ENCODE measurements at regions not wholly inside any gene's neighbourhood (a gene's known extent, or its start where the extent isn't known, plus 50 kb on each side); places are given as distances from the start of the nearest gene placed in this dataset.

DNA sequence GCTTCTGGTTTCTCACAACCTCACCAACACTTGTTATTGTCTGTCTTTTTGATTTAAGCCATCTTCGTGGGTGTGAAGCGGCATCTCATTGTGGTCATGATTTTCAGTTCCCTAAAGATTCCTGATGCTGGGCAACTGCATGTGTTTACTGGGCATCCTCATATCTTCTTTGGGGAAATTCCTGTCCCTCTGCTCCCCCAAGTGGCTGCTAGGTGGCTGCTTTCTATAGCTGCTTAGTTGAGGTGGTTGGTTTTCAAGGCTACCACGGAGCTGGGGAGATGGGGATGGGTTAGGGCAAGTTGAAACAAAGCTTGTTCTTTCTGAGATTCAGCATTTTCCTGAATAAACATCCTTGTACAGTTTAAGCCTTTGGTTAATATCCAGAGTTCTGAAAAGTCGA, 403.9 kb upstream of the SULF2 start:
- DNase-seq = no peak

DNA sequence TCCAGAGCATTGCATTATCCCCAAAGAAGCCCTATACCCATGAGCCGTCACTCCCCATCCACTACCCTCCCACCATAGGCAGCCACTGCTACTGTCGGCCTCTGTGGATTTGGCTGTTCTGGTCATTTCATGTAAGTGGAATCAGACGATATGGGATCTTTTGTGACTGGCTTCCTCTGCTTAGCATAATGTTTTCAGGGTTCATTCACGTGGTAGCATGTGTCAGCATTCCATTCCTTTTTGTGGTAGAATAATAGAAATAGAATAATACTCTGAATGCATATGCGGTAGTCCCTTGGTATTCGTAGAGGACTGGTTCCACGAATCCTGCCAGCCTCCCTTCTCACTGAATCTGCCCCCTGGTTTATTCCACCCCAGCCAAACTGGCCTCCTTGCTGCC, 402.6 kb upstream of the SULF2 start:
- no peak for DNase-seq

GRCh38 chr20:48186915-48187314, 401.6 kb upstream of the SULF2 start:
- DNase-seq = no peak

DNA sequence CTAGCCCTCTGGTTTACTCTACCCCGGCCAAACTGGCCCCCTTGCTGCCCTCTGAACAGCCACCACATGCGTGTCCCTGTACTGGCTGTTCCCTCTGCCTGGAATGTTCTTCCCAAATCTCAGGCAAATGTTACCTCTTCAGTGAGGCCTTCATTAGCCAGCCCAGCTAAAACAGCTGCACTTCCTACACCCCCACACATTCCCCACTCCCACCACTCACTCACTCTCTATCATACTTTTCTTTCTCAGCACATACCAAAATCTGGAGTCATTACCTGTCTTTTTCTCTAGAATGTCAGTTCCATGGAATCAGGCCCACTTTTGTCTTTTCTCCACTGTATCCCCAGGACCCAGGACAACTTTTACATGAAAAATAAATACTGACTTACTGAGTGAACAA, 401.2 kb upstream of the SULF2 start:
- no peak for DNase-seq

DNA sequence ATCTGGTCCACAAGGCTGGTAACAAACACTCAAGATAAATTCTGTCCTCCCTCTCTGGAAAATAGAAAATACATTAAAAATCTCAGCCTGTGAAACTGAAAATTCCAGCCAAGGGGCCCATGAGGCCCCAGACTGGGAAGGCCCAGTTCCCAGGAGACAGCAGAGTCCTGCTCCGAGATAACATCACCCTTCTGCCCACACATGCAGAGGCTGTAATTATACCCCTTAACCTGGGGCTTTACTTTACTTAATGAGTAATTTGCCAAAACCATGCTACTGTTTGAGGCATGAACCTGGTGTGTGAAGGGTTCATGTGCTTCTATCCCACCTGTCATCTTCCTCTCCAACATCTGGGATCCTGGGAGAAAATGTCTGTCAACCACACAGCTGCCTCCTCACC, 398.9 kb upstream of the SULF2 start:
- no peak for DNase-seq

GRCh38 chr20:48181261-48181935, 396.1 kb upstream of the SULF2 start:
- DNase-seq = no peak

GRCh38 chr20:48180618-48181017, 395.3 kb upstream of the SULF2 start:
- DNase-seq = peak in 1 of 51 donors; percentile 14

- DNase-seq = no peak
Observed at GRCh38 chr20:48180024-48180423, 394.7 kb upstream of the SULF2 start.

- DNase-seq = no peak
Observed at GRCh38 chr20:48178633-48179032, 393.4 kb upstream of the SULF2 start.

DNA sequence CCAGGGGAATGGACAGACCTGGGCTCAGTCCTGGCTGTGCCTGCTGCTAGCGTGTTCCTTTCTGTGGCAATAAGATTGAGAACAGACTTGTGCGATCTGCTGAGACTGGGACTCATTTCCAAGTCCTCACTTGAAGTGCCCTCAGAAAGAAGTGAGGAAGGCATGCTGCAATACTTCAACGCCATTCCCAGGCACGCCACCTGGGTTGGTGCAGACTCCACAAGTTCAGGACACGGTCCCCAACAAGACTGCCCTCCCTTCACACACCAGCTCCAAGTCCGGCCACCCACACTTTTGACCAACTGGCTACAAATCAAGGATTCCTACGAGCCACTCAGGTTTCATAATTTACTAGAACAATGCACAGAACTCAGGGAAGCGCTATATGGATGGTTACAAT, 391.8 kb upstream of the SULF2 start:
- no peak for DNase-seq

DNA sequence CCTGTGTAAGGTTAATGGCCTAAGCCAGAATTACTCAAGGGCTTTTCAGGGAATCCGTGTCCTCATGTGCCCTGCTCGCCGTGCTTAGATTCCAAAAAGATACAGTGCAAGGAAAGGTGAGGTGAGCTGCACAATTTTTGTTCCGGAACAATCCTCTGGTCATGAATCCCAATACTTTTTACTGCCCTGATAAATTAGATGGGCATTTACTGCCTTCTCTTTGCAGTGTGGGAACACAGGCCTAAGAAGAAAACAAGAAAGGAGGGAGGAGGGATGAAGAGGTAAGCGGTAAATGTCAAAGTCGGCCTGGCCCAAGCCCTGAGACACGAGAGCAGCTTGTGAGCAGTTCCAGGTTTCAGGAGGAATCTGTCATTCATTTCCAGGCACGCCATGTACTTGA, 390.9 kb upstream of the SULF2 start:
- no peak for DNase-seq

DNA sequence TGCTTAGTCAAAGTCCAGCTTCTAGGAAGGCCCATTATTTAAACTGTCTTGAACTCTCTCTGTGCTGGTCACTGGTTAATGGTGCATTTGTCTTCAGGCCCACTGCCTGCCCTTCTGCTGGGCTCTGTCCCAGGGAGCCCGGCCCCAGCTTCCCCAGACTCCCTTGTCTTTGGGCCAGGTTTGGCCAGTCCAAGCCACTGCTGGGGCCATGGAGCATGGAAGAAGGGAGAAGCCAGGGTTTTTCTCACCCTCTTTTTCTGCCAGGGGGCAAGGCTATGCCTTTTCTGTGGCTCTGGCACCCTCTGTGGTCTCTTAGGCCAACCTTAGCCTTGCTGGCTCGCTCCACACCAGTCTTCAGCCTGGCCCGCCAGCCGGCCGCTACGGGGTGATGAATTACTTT, 390.0 kb upstream of the SULF2 start:
- peak in 25 of 51 donors; percentile 7 to 75 (median 47) for DNase-seq

GRCh38 chr20:48172357-48172702, 387.0 kb upstream of the SULF2 start:
- DNase-seq = no peak

DNA sequence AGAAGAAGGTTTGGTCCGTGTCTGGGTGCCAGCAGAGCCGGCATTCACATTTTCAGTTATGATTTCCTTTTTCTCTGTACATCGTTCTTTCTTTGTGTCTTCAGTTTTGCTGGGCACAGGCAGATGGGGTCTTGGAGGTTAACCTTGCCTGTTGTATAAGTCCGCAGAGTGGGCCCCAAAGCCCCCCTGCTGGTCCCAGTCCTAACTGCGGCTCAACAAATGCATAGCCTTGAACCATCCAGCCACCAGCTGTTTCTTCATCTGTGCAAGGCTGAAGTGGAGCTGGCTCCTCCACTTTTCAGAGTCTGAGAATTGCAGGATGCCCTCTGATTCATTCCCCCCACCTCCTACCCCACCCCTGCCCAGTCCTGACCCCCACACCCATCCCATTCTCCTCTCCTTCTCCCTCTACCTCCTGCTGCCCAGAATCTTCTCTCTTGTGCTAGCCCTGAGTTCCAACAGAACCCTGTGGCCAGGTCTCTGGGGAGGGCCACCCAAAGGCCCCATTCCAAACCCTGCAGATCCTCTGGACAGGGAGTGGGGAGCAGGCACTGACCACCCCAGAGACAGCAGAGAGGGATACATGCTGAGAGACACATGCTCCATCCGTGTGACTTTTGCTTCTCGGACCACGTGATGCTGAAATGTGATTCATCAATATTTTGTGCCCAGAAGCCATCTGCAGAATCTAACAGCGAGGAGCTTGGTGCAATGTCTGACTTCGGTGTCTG, 386.5 kb upstream of the SULF2 start:
- DNase-seq = no peak

- no peak for DNase-seq
Observed at GRCh38 chr20:48171071-48171470, 385.8 kb upstream of the SULF2 start.

GRCh38 chr20:48170625-48171024, 385.3 kb upstream of the SULF2 start:
- DNase-seq = no peak

DNA sequence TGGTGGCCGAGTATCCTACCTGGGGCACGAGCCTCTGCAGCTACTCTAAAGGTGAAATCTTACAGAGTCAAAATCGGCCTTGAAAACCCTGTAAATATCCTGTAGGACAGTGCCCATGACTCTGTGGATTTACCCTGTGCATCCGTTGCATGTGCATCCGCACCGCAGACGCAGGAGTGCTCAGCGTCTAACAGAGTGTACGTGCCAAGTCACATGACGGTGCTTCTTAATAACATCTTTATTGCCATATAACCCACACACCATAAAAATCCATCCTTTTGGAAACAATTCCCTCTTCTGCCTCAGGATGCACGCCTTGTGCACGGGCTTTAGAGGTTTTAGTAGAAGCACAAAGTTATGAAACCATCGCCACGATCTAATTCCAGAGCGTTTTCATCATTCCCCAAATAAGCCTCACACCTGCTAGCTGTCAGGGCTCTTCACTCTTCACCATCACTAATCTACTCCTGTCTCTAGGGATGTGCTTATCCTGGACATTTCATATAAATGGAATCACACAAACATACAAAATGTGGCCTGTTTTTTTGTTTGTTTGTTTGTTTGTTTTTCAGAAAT, 384.5 kb upstream of the SULF2 start:
- no peak for DNase-seq

GRCh38 chr20:48166082-48166835, 381.0 kb upstream of the SULF2 start:
- no peak for DNase-seq

- no peak for DNase-seq
Observed at GRCh38 chr20:48165401-48165685, 380.1 kb upstream of the SULF2 start.

DNA sequence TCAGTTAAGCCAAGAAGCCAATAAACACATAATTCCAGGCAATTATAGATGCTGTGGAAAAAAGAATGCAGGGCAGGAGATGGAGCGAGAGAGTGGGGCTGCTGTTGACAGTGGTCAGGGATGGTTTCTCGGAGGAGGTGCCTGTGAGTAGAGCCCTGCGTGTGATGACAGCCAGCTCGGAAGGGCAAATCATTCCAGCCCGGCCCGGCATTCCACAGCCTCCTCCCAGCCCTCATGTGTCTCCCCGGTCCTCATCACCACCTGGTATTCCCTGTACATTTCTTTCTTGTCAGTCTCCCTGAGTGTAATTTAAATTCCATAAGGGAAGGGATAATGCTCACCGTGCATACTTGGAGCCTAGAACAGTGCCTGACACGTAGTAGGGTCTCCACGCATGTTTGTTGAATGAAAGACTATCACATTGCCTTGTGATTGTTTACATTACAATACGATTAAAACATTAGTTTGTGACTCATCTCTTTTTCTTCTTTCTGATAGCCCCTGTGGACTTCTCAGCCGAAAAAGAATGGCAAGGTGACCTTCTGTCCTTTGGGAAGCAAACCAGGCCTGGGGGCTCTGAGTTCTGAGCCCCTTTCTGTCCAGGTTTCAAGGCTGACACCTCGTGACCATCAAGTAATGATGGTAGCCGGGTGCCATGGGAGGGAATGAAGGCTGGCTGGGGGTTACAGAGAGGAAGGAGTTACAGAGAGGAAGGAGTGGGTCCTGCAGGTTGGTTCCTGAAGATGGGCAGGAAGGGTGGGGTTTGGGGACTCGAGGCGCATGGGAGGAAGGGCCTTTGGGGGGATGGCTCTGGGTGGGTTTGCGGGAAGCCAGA, 379.5 kb upstream of the SULF2 start:
- DNase-seq = no peak

- no peak for DNase-seq
Observed at GRCh38 chr20:48164034-48164433, 378.8 kb upstream of the SULF2 start.

DNA sequence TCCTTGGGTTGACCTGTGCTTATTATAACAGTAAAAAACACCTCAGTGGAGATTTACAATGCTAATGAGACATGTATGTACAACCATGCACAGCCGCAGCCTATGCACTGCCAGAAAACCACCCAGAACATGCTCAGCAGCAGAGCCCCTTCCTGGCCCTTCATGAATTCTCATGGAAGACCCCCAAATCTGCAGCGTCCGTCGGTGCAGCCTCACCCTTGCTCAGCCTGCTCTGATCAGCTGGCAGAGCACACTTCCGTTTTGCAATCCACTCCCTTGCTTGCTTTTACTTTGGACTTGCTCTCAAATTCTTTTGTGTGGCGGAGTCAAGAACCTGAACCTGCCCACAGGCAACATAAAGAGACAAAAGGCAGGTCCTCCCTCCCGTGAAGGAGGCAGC, 378.2 kb upstream of the SULF2 start:
- no peak for DNase-seq

Data from hypothalamus (tissue), 51 donors.